Central memory CD4-positive, alpha-beta T cell (primary cell): ENCODE measurements at regions not wholly inside any gene's neighbourhood (a gene's known extent, or its start where the extent isn't known, plus 50 kb on each side); places are given as distances from the start of the nearest gene placed in this dataset.
"Not testable (repeated sequence)": the region's sequence is repeated elsewhere in the genome, so short reads cannot be mapped to it uniquely, and the experiment has no call there.

Source experiments
- DNase-seq: peaks from one replicate; pipeline ENCODE4 v3.0.0; 2022

DNA sequence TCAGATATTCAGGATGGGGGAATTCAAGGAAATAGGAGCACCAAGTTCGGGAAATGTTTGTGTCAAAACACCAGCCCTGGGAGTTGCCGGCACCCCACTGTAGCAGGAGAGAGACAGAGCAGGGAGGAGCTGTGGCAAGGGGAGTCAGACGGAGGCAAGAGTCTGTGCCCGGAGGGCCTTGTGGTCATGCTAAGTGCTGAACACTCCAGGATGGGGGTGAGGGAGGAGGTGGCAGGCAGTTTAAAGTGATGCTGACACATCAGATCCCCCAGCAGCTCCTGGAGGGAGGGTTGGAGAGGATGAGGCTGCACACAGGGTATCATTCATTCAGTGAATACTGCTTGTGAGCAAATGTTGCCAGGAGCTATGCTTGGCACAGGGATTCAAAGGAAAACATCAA lies 150.3 kb upstream of the ETV3 start:
- no peak for DNase-seq

DNA sequence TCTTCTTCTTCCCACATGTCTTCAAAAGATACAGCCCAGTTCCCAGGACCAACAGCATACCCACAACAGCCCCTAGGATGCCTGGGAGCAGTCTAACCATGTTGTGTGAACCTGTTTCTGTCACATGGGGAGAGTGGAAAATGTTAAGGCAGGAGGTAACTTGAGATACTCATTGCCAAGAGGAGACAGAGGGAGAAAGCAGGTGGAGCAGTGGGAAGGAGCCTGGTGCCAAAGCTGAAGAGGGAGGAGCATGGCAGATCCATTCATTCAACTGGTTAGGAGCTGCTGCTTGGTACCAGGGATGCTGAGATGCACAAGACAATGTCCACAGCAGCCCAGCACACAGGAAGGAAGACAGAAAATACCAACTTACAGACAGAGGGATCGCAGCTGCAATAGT lies 149.8 kb upstream of the ETV3 start:
- no peak for DNase-seq

DNA sequence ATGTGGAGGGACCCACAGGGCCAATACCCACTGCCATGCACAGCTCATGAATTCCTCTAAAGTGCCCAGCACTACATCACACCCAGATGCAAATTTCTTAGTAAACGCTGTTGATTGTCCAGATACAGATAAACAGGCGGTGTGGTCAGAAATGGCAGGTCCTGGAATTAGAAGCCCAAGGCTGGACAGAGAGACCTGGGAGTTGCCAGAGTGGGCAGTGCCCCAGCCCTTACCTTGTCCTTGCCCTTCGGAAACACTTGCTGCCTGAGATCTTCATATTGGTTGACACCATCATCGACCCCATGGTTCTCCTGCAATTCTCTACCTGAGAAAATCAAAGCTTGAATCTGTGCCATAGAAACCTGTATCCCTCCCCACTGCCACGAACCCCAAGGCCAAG lies 149.3 kb upstream of the ETV3 start:
- no peak for DNase-seq

DNA sequence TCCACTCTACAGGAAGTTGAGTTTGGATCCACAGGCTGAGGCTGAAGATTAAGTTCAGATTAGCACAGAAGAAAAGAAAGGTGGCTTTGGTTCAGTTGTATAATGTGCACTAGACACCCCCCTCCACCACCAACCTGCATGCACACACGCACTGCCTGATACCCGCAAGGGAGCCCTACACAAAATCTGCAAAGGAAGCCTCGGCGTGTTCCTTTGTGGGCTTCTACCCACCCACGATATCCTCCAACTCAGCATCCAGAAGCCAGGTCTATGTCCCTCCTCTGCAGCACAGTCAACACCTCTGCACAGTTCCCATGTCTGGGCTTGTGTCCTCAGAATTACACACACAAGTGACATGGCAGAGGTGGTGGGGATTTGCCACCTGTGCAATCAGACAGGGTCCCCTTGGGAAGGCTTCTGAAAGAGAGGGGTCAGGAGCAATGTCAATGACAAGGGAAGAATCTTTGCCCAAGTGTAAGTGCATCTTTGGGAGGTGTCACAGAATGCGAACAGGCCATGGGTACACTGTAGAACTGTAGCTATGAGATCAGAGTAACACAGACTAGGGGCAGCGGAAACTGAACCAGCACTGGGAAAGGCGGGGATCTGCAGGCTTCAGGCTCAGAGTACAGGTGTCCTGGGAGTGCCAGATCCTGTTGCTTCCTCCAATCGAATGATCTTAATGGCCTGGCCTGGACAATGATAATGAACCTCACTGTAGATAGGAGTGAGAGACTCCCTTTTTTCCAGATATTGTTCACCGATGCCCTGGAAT lies 148.6 kb upstream of the ETV3 start:
- no peak for DNase-seq

DNA sequence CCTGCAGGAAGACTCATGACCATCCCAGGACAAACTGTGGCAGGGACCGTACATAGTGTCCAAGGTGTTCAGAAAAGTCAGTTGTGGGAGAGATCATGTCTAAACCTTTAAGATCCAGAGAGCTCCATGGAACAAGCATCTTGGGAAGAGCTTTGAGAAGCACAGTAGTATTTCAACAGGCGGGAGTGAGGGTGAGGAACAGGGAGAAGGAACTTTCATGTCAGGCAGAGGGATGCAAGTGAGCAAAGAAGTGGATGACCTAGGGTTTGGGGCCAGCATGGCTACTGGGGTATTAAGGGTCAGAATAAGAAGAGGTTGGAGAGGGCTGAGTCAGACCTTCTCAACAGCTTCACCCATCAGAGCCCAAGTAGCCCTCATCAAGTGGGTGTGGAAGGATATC lies 147.9 kb upstream of the ETV3 start:
- no peak for DNase-seq

DNA sequence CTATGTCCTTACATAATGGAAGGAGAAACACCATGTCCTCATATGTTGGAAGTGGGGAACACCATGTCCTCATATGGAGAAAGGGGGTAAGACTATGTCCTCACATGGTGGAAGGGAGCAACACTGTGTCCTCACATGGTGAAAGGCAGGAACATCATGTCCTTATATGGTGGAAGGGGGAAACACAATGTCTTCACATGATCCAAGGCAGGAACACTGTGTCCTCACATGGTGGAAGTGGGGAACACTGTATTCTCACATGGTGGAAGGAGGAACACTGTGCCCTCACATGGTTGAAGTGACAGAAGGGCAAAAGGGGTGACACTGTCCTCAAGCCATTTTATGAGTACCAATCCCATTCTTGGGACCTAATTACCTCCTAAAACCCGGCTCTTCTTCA lies 146.3 kb upstream of the ETV3 start:
- DNase-seq: no peak

DNA sequence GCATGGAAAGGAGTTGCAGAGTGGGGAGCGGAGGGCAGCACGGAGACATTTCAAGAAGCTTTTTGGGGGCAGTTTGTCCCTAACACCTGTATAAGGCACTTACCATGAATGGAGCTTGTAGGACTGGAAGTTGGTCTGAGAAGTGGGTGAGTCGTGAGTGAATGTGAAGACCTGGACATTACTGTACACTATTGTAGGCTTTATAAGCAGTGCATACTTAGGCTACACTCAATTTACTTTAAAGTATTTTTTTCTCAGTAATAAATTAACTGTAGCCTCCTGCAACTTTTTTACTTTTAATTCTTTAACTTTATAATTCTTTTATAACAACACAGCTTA lies 141.6 kb upstream of the ETV3 start:
- DNase-seq: no peak

DNA sequence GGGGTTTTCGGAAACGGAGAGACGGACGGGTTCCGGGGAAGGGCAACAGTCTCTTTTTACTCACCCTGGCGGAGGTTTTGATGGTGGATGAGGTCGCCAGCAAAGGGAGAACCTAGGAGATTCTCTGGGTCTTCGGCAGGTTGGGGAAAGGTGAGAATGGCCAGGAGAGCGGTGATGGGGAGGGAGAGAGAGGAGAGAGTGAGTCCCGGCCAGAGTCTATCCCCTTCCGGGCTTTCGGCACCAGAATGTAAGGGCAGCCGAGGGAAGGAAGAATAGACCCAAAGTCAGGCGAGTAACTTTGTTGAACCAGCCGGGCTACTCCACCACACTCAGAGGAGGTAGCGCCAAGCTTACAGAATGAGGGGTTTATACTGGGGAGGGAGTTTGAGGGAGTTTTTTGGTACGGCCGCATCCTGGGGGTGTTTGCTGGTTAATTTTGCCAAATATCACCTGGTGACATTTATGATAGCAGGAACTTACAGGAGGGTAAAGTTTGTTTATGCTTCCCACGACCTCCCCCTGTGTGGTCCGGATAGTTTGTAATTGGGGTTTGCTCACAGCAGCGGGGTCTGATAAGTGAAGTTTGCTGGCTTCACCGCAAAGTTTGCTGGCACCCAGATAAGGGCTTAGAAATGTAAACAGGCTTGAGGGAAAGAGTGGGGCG lies 141.1 kb upstream of the ETV3 start:
- no peak for DNase-seq

DNA sequence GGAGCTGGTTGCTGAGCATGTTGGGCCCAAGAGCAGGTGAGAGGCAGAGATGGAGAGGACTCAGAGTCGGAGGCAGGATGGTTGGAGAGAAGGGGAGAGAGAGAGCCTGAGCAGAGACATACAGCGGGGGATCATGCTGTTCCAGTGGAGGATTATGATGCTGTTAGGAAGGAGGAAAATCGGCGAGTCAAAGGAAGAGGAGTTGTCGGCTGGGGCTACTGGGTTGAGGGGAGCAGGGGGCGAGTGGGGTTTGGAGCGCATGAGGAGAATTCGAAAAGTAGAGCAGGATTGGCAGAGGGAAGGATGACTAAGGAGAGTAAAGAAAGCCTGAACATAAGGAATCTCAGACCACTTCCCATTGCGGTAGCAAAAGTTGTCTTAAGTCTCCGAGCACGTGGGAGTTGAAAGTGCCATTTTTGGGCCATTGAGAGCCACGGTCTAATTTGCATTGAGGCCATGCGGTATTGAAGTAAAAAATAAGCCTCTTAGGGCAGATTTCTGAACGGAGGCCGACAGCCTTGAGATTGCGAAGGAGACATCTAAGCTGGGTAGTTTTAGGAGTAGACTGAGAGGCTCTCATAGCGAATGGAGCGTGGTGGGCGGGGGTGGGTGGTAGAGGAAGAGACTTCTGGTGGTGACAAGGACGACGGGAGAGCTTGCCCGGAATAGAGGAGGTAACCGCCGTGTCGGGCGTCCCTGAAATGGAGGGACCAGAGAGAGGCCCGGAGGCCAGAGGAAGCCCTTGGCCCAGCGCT lies 140.4 kb upstream of the ETV3 start:
- DNase-seq: no peak

DNA sequence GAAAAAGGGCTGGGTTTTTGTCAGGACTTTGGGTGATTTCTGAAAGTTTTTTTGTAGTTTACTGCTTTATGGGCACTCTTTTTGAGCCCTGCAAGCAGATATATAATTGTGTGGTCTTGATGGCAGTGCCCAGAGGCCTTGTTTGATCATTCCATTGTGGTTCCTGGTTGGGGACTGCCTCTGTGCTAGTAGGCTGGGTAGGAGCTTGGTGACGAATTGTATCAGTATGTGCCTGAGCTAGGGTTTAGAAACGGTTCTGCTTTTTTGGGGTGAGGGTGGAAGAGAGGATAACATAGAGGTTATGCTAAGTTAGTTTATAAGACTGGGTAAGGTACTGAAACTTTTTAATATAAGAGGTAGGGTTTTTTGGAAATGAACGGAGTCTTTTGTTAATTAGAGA lies 139.7 kb upstream of the ETV3 start:
- DNase-seq: no peak

DNA sequence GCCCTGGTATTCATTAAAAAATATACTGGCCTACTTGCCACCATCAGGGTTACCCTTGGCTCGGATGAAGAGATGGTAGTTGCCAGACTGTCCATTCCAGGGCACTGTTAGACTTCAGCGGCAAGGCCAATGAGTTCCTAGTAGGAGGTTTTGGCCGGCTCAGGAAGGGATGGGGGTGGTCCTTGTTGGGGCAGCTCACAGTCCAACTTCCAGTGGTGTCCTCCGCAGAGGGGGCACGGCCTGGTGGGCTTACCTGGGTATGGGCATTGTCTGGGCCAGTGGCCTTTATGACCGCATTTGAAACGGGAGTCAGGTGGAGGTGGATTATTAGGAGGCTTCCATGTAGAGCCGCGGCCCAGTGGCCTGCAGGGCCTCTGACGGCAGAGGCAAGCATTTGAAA lies 139.1 kb upstream of the ETV3 start:
- DNase-seq: no peak

DNA sequence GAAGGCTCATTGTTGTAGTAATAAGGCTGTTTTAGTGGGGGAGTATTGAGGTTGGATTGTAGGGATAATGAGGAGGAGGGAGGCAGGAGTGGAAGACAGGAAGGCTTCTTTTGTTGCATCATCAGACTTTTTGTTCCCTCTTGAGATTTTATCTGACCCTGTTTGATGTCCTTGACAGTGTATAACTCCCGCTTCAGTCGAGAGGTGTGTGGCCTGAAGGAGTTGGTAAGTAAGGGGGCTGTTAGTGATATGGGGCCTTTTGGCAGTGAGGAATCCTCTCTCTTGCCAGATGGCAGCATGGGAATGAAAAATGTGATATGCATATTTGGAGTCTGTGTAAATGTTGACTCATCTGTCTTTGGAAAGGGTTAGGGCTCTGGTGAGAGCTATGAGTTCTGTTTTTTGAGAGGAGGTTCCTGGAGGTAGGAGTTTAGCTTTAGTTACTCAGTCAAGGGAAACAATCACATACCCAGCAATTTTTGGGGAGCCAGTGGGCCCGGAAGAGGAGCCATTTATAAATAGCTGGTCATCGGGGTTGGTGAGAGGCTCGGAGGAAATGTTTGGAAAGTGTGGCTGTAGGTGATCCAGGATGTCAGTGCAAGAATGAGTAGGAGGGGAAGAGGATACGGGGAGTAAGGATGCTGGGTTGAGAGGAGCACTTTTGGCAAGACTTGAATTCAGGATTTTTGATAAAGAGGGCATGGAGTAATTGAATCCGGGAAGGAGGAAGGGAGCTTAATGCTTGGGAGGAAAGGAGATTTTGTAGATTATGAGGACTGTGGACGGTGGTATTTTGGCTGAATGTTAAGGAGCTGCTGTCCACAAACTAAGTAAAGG lies 136.7 kb upstream of the ETV3 start:
- no peak for DNase-seq

DNA sequence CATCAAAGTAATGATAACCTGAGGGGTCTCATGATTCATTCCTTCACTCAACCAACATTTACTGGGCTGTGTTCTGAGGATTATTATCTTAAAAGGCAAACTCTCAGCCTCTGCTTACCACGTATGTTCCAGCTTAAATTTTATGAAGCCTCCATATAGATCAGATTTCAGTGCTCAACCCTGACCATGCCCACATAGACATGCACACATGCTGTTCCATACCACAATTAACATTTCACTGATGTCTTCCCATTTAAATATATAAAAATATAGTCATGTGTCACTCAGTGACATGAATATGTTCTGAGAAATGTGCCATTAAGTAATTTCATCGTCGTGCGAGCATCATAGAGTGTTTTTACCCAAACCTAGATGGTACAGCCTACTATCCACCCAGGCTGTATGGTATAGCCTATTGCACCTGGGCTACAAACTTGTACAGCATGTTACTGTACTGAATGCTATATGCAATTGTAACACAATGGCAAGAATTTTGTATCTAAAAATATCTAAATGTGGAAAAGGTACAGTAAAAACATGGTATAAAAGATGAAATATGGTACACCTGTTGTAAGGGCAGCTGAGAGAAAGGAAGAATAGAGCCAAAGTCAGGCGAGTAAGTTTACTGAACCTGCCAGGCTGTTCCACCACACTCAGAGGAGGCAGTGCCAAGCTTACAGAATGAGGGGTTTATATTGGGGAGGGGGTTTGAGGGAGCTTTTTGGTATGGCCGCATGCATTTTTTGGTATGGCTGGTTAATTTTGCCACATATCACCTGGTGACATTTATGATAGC lies 134.7 kb upstream of the ETV3 start:
- DNase-seq: no peak

DNA sequence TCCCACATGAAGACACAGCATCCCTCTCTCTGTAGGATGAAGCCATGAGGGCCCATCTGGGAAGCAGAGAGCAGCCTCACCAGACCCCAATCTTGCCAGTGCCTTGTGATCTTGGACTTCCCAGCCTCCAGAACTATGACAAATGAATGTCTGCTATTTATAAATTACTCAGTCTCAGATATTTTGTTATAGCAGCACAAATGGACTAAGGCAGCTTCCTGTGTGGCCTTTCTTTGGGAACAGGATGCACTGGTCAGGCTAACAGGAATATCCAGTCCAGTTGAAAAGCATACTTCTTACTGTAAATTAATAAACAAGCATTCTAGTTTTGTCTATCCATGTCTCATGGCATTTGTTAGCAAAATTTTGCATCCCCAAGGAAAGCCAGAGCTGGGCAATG lies 134.1 kb upstream of the ETV3 start:
- no peak for DNase-seq

DNA sequence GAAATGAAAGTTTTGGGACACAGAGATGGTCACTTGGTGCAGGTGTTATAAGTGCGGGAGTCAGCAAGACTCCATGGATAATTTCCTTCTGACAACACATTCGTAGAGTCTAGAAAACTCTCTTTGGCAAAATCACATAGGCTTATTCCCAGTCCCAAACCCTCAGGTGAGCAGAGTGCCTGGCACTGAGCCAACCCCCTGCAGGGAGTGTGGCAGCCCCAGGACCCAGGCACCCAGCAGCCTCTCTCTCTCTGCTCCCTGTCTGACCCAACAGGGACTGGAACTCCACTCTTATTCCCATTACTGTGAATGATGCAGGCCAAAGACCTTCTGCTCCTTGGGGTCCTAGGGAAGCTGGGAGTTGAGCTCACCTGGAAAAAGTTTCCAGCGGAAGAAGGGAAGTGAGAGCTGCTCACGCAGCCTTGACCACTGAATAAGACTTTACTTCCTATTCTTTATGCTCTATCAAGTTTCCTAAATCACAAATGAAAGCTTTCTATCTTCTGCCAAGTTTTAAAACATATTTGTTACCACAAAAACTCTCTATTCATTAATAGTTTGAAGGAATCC lies 132.6 kb upstream of the ETV3 start:
- DNase-seq: no peak

DNA sequence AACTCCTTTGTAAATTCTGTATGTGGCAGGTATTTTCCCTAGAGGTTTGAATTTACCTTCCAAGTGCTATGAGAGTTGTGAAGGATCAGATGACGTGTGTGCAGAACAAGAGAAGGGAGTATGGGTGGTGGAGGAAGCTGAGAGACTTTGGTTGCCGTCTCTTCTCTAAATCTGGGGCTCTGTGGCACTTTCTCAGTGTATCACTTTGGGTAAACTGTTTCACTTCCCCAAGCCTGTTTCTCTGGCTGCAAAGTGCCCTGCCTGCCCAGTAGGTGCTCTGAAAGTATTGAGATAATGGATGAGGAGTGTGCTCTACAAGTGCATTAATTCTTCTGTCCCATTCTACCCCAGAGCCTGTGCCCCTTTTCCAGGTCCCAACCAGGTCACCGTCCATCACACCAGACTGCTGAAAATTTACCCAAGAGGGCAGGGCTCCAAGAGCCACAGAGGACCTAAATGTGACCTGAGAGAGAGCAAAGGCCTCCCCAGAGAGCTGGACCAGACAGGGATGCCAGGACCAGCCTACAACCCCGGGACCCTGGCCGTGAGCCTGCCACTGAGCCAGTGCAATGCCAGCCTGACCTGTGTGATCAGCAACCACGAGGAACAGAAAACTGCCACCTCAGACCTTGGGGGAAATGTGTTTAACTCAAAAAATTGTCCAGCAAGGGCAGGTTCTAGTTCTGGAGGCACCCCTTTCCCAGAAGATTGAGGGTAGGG lies 131.6 kb upstream of the ETV3 start:
- no peak for DNase-seq

DNA sequence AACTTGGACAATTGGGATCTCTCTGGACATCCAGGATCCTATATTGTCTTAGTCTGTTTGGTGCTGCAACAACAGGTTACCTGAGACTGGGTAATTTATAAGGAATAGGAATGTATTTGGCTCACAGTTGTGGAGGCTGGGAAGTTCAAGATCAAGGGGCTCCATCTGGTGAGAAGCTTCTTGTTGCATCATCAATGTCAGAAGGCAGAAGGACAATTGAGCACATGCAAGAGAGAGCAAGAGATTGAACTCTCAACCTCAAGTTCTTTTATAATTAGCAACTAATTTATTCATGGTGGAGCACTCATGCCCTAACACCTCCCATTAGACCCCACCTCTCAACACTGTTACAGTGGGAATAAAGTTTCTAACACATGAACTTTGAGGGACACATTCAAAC lies 124.7 kb upstream of the ETV3 start:
- DNase-seq: no peak

DNA sequence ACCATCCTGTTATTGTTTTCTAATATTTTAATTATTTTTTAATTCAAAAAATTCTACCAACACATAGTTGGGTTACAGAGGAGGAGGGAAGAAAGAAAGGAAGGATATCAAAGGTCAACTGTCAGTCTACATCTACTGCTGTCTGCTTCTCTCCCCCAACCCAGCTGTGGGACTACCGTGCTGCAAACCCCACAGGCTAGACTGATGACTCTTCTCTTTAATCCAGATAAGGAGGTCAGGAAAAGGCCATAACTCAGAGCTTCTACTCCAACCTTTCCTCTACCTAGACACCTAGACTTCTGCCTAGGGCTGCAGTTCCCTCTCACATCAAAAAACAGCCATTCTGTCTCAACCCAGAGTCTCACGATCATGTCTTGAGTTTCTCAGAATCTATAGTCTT lies 124.2 kb upstream of the ETV3 start:
- no peak for DNase-seq

DNA sequence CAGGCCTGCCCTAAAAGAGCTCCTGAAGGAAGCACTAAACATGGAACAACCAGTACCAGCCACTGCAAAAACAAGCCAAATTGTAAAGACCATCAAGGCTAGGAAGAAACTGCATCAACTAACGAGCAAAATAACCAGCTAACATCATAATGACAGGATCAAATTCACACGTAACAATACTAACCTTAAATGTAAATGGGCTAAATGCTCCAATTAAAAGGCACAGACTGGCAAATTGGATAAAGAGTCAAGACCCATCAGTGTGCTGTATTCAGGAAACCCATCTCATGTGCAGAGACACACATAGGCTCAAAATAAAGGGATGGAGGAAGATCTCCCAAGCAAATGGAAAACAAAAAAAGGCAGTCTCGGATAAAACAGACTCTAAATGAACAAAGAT lies 117.7 kb upstream of the ETV3 start:
- not testable (repeated sequence) for DNase-seq

DNA sequence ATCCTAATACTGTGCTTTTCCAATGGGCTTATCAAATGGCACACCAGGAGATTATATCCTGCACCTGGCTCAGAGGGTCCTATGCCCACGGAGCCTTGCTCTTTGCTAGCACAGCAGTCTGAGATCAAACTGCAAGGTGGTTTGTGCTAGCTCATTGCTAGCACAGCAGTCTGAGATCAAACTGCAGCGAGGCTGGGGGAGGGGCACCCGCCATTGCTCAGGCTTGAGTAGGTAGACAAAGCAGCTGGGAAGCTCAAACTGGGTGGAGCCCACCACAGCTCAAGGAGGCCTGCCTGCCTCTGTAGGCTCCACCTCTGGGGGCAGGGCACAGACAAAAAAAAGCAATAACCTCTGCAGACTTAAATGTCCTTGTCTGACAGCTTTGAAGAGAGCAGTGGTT lies 116.0 kb upstream of the ETV3 start:
- DNase-seq: not testable (repeated sequence)

DNA sequence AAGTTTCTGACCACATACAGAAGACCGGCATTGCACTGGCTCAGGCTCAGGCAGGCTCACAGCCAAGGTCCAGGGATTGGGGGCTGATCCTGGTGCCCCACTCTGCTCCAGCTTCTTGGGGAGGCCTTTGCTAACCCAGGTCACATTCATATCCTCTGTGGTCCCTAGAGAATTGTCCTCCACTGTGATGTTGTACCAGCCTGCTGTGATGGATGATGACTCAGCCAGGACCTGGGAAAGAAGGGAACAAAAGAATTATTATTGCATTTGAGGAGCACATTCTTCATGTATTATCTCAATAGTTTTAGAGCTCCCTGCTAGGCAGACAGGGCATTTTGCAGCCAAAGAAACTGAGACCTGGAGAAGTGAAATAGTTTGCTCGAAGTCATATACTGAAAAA lies 114.3 kb upstream of the ETV3 start:
- no peak for DNase-seq
